GM19035 (cell line): ENCODE measurements at regions not wholly inside any gene's neighbourhood (a gene's known extent, or its start where the extent isn't known, plus 50 kb on each side); places are given as distances from the start of the nearest gene placed in this dataset.
"Not testable (repeated sequence)": the region's sequence is repeated elsewhere in the genome, so short reads cannot be mapped to it uniquely, and the experiment has no call there.

Experiments
- ATAC-seq: cut with Tn5 transposase; IDR thresholded peaks from one replicate; pipeline ENCODE4 v1.9.1; 2021; ENCODE audit not compliant: unreplicated experiment

DNA sequence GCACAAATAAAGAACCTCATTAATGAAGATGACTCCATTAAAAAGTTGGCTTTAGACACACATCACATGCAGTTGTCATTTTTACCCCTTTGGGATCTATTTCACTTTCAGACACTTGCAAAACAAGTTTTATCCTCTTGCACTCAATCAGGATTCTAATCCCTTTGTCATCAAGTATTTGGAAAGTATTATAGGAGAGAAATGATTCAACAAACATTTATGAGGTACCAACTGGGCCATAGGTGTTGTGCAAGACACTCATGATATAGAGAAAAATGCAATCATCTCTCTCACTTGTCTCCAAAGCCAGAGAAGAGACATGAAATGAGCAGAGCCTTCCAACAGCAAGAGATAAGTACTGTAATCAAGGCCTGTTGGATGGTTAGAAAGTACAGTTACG, 327.7 kb downstream of the RMST start:
- no peak for ATAC-seq

DNA sequence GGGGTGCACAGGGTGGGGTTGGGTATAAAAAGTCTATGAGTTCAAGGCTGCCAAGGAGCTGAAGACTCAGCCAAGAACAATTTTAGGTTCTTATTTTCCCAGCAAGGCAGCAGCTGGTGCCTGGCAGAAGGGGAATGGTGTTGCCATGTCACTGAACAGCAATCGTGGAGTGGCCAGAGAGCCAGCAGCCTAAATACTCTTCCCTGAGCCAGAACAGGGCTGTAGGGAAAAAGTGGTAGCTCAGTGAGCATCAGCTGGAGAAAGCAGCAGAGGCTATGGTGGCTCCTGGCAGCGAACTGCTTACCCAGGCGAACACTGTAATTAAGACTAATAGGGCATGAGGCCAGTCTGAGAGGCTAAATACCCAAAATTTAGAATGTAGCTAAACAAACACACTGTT, 334.9 kb downstream of the RMST start:
- ATAC-seq = no peak

DNA sequence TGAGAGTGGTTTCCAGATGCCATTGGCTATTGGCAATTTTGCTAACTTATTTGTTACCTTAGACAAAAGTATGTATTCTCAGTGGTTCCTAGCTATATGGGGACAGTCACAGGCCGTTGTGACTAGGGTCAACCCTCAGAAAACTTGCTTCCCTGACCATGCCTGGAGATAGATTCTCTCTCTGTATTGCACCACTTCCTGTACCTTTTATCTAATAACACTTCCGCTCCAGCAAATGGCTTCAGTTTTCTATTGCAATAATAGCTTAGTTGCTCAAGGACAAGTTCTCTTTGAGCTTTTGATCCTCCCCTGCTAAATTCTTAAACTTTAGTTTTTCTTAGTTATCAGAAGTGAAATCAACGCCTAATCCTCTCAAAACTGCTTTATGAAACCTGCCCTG, 338.0 kb downstream of the RMST start:
- no peak for ATAC-seq

DNA sequence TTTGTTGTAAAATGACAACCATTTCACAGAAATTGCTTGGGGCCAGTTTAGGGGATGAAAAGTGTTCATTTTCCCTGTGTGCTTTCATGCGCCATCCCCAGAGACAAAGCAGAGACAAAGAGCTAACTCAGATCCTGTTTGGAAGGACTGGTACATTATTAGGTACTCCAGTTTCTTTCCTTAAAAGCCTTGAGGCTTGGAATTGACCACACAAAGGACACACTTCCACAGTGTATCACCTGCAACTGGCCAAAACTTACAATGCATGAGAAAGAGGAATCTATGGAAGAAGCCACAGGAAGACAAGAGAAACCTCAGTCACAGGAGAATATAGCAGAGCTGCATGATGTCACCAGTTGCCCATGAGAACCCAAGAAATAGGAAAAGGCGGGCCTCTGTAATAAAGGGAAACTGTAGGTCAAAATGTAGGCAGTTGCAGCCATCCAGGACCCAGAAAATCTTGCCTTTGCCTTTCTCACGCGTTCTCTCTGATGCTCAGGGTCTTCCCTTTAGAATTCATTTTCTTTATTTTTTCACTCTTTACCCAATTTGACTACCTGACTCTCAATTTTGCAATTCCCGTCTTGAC, 339.0 kb downstream of the RMST start:
- ATAC-seq = no peak

DNA sequence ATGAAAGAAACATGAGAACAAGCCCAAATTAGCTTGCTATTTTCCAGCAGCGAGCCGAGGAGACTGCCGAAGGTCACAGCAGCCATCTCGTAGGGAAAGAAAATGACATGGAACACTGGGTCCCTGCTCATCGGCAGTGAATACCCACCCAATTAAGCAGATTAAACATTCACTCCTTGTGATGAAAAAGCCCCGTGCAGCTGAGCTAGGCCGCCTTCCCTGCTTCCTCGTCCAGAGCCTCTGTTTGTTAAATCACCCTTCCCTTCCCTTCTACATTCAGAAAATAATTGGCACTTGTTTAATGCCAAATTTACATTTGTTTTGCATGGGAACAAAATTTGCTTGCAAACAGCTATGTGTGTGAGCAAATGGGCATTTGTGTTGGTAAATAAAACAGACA, 342.5 kb downstream of the RMST start:
- no peak for ATAC-seq

DNA sequence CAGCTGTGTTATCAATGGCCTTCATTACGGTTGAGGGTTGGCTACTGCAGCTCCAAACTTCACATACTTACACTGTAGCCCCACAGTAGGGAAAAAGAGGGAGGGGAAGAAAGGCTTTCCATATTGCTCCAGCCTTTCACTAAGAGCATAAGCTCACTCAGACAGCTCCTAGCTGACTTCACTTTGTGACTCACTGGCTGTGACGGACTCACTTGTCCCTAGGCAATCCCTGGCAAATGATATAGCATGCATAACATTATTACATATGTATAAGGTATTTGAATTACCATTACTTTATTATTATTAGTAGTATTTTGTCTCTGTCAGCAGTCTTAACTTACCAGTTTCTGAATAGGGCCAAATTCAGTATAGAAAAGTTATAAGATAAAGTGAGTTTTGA, 350.7 kb downstream of the RMST start:
- ATAC-seq = no peak

DNA sequence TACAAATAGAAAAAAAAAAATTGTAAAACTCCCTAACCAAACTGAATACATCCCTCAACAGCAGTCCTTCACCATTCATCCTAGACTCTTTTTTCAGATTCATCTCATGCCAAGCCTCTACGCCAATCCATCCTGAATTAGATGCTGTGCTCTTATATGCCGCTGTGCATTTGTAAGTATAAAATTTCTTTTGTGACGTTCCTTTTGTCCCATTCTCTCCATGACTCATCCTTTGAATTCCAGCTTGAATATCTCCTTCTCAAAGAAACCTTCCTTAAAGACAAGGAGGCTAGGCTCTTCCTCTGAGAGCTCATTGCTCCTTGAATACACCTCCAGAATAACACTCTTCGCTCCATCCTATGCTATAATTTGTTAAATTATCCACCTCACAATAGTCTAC, 359.2 kb downstream of the RMST start:
- ATAC-seq = no peak

DNA sequence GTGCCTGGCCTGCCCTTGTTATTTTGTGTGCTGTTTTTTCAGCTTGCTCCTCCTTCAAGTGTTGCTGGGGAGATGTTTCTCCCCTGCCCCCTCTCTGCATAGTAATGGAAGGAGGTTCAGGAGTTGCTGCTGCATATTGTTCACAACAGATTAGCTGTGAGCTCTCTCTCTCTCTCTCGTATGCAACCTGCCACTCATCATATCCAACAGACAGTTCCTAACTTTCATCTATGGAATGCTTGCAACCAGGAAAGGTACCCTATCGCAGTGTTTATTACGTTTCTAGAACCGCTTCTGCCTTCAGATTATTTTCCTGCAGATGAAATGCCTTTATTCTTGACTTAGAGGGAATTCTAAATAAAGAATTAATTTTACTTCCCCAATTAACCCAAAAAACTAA, 372.9 kb downstream of the RMST start:
- no peak for ATAC-seq

DNA sequence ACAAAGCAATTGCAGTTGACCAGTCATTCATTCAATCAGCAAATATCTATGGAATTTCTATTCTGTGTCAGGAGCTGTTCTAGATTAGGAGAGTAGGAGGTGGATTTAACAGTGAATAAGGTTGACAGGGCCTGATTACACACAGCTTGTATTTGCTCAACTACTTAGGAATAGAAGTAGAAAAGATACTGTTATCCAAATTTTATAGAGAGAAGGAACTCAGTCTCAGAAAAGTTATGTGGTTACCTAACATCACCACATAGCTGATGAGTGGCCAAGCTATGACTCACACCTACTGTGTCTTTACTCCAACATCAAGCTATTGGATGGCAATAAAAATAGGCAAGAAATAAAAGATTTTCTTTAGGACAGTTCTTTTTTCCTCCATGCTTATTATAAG, 374.8 kb downstream of the RMST start:
- ATAC-seq = no peak

DNA sequence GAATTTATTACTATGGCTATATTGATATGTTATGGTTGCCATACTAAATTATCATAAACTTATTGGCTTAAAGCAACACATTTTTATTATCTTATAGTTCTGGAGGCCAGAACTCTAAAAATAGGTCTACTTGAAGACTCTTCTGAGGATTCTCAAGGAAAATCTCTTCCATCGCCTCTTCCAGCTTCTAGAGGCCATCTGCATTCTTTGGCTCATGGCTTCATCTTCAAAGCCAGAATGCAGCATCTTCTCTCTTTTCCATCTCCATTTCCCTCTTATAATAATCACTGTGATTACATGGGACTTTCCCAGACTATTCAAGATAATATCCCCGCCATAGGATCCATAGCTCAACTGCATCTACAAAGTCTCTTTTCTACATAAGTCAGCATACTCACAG, 385.4 kb downstream of the RMST start:
- no peak for ATAC-seq

DNA sequence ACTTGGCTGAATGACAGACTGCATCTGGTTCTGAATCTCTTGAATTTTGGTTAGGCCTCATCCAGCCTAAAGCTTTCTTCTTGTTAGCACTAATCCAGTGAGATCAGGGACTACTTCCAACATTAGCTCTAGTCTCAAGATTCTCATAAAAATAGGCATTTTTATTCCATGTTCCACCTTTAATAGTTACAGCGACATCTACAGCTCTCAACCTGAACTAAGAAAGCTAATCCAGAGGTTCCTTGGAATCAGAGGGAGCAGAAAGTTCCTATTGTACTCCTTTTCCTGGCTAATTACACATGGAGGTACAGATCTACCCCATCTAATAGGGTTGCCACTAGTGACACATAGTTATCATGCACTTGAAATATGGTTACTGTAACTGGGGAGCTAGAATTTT, 391.9 kb downstream of the RMST start:
- ATAC-seq = no peak

DNA sequence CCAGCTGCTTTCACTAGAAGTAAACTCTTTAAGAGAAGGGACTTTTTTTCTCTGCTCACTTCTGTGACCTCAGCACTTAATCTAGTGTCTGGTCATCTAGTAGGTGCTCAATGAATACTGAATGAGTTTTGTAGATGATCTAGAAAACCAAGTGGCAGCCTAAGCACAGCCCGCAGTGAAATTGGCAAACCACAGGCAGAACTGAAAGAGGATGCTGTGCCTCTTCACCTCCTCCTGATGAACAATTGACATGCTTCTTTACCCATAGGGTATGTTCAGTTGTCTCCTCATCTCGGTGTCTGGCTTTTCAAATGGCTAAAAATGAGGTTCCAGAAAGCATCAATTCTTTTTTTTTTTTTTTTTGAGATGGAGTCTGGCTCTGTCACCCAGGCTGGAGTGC, 399.5 kb downstream of the RMST start:
- no peak for ATAC-seq

DNA sequence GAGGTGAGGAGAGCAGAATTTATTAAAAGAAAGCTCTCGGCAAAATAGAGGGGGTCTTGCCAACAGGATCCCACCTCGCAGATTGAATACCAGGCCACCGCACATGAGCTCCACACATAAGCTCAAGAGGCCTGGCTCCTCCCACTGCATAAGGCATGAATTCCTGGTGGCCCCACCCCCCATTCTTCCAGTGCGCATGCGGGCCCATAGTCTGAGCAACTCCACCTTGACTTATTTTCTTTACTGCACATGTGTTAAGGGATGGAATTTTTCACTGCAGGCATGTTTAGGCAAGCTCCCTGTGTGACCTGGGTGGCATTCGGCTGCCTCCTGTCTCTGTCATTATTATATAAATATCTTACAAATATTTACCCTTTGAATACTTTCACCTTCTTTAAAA, 412.5 kb downstream of the RMST start:
- ATAC-seq = no peak

DNA sequence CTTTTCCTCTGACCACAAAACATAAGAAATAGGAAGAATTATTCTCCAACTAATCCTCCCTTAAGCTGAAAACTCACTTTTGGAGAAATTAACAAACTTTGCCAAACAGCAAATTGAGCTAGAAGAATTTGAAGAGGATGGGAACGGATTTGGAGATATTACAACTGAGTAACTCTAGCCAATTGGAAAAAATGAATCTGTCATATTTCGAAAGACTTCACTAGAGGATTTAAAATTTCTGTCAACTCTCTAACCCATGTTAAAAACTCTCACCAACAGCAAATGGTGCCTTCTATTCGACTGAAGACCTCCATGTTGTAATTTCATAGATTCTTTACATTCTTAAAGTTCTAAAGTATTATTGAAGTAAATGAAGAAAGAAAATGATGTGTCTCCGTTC, 414.2 kb downstream of the RMST start:
- no peak for ATAC-seq

DNA sequence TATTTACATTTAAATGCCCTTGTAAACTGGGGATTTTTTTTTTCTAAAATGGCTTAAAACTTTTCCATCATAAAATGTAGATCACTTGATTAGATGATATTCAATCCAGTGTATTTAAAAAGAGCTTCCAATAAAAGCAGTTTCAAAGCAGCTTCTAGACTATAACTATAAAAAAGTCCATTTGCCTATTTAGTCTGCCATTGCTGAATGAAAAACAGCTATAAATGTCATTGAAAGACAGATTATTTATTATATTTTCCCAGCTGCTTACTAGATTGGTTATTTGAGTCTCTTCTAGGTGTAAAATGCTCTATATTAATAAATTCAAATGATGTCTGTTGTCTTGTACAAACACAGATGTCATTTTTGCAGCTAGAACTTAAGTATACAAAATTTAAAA, 414.8 kb downstream of the RMST start:
- no peak for ATAC-seq

DNA sequence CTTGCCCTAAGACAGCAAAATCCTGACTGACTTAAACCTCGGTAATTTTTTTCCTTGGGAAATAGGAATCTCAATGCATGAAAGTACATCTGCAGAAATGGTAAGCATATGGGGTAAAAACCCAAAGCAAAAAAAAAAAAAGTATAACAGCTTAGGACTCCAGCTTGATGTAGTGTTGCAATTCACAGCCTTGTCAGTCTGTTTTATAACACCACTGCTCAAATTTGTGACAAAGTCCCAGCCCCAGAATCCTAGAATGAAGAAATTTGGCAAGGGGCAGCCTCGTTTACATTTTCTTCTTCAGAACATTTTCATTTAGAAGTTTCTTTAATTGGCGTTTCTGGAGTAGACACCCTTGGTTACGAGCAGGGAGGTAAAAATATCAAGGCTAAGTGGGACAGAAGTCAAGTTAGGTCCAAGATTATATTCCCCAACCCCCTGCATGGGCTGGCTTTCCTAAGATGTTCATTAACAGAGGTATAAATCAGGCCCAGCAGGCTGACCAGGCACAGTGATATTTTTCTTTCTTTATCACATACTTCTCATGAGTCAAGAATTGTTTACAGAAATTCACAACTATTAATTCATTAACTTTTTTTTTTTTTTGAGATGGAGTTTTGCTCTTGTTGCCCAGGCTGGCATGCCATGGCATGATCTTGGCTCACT, 424.0 kb downstream of the RMST start:
- no peak for ATAC-seq

DNA sequence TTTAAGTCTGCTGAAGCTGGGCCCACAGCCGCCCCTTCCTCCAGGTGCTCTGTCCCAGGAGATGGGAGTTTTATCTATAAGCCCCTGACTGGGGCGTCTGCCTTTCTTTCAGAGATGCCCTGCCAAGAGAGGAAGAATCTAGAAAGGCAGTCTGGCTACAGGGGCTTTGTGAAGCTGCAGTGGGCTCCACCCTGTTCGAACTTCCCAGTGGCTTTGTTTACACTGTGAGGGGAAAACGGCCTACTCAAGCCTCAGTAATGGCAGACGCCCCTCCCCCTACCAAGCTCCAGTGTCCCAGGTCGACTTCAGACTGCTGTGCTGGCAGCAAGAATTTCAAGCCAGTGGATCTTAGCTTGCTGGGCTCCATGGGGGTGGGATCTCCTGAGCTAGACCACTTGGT, 435.3 kb downstream of the RMST start:
- not testable (repeated sequence) for ATAC-seq

DNA sequence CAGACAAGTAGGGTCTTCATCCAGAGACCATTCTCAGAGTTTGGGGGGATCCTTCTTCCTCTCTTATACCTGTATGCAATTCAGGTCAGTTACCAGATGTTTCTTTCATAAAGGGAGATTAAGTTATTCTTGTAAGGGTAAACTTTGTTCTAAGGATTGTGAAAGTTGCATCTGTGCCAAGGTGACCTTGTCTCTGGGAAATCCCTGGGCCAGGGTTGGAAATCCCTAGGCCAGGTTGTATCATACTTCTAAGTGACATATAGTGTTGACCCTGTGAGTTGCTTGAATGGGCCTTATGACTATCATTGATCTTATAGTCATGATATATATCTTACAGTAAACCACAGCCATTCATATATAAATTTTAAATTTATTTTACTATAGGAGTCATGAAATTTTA, 436.9 kb downstream of the RMST start:
- ATAC-seq = no peak

DNA sequence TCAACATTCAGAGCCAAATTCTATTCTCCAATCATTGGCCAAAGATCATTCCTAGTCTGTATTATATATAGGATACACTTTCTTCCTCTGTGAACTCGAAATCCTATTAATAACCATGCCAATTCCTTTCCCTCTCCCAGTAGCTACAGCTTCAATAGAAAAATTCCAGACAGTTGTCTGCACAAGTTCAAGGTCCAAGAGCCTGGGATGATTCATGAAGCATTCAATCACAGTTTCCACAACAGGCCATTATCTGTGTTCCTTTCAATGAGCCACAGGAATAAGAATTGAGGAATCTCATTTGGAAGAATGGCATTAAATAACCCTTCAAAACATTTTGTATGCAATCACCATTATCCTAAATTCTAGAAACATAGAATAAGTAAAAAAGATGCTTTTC, 437.4 kb downstream of the RMST start:
- ATAC-seq = no peak

DNA sequence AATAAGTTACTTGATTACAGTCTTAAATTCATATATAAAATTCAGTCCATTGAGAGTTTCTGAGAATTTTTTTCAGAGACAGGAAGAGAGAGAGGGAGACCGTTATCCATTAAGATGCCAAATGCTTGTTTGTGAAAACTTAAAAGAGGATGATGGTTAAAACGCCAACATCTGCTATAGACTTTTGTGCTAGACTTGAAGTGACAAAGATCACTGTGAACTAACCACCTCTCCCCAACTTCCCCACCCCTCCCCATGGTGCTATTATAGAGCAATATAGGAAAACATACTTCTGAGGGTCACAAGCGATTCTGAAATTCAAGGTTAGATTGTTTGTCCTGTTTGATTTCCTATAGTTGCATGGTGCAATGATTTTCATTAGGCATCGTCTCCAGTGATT, 440.8 kb downstream of the RMST start:
- no peak for ATAC-seq

DNA sequence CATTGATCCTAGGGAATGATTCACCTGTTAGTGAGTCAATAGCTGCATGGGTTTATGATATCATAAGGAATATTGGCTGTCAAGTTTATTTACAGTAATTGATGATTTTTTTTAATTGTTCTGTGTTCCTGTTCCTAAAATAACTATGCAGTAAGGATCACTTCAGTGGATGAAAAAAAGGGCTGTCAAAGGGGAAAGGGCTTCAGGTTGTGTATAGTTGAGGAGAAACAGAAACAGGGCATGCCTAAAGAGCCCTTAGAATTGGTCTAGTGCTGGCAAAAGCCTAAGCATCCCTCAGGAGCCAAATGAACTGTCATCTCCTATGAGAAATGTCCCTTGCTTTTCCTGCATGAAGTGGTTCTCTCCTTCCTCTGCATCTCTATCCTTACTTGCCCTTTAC, 444.9 kb downstream of the RMST start:
- no peak for ATAC-seq

DNA sequence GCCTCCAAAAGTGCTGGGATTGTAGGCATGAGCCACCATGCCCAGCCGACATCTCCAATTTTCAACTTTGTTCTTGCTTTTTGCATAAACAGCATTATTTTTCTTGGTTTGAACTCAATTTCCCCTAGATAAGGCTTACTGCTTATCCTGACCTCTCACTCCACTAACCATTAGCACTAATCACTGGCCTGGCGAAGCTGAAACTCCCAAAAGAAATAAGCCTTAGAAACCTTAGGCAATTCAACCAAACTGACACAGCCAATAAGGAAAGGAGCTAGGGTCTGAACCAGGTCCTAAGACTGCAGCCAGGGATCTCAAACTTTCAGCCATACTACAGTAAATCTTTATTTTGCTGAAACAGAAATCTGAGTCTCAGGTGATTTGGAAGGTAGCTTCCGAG, 448.0 kb downstream of the RMST start:
- ATAC-seq = no peak

DNA sequence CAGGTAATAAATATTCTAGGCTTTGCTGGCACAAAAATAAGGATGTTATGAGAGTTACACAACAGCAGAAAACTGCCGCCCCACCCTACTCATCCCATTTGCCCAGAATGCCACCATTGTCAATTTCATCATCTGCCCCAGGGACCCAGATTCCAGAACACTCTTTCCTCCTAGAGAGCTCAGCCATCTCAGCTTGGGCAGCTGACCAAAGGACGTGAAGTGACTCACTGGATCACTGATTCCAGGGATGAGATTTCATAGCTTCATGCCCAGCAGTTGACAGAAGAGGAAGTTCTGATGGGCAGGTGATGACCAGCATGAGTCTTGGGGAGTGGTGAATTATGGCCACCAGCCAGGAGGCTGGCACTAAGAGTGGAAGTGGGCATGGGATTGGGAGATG, 450.3 kb downstream of the RMST start:
- no peak for ATAC-seq
